Vagina (tissue), 2 donors: ENCODE measurements at regions not wholly inside any gene's neighbourhood (a gene's known extent, or its start where the extent isn't known, plus 50 kb on each side); places are given as distances from the start of the nearest gene placed in this dataset.

Source experiments
- CTCF ChIP-seq, 3 experiments: fragments of 450-650 bp in 2 of 3; fragments of 200-600 bp in 1 of 3; sonication (generic) in 1 of 3; IDR thresholded peaks; one replicate each; pipeline ENCODE4 v1.5.1; 2017 to 2019; ENCODE audit warnings: antibody characterized with exemption in 3 of 3, mild to moderate bottlenecking in 2 of 3, moderate library complexity in 2 of 3
- POLR2A ChIP-seq, 2 donors: fragments of 450-650 bp; IDR thresholded peaks; one replicate each; pipeline ENCODE4 v1.6.1; 2017; ENCODE audit warnings: antibody characterized with exemption in 2 of 2, mild to moderate bottlenecking in 2 of 2, moderate library complexity in 2 of 2
- POLR2AphosphoS5 ChIP-seq, 2 donors: sonication (generic); formaldehyde crosslinking; IDR thresholded peaks; one replicate each; pipeline ENCODE4 v1.9.0; 2017; ENCODE audit warnings: antibody characterized with exemption in 2 of 2, mild to moderate bottlenecking in 2 of 2, low read depth in 1 of 2; ENCODE audit not compliant: insufficient read depth in 1 of 2

- TF ChIP-seq CTCF (IDR thresholded peaks at IDR 0.05), result no peak
- TF ChIP-seq POLR2AphosphoS5 (IDR thresholded peaks at IDR 0.05; ENCODE audit: insufficient read depth in 1 of 2, low read depth in 1 of 2), result no peak
- TF ChIP-seq POLR2A (IDR thresholded peaks at IDR 0.05), result no peak
These were observed 190.1 kb downstream of the GADD45G start for GRCh38 chr9:89794918-89795317.
